ENCODE measurements at regions not wholly inside any gene's neighbourhood (a gene's known extent, or its start where the extent isn't known, plus 50 kb on each side); places are given as distances from the start of the nearest gene placed in this dataset.

DNA sequence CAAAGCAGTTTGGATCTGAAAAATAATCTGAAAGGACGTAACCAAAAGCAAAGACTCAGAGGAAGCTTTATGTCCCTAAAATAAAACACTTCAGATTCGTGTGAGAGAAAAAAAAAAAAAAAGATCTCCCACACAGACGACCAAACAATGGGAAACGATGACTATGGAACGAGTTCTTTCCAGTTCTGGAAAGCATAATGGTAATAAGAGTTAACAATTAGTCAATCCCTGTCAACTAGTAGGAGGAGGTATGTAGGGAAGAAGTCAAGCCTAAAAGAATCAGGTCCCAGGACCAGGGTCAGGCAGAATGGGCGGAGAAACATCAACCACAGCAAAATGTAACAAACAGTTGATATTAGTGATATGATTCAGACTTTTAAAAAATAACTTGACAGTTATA is 170.3 kb upstream of the SETBP1 start:
- TF ChIP-seq, protein P1, sequence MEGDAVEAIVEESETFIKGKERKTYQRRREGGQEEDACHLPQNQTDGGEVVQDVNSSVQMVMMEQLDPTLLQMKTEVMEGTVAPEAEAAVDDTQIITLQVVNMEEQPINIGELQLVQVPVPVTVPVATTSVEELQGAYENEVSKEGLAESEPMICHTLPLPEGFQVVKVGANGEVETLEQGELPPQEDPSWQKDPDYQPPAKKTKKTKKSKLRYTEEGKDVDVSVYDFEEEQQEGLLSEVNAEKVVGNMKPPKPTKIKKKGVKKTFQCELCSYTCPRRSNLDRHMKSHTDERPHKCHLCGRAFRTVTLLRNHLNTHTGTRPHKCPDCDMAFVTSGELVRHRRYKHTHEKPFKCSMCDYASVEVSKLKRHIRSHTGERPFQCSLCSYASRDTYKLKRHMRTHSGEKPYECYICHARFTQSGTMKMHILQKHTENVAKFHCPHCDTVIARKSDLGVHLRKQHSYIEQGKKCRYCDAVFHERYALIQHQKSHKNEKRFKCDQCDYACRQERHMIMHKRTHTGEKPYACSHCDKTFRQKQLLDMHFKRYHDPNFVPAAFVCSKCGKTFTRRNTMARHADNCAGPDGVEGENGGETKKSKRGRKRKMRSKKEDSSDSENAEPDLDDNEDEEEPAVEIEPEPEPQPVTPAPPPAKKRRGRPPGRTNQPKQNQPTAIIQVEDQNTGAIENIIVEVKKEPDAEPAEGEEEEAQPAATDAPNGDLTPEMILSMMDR (IDR thresholded peaks at IDR 0.05; ENCODE audit: insufficient read depth, low read length, poor library complexity, severe bottlenecking), result no peak
- TF ChIP-seq EZH2phosphoT487 (conservative IDR thresholded peaks at IDR 0.05; ENCODE audit: low read length), result no peak

Data from SU-DHL-6 (cell line).